ENCODE measurements at regions not wholly inside any gene's neighbourhood (a gene's known extent, or its start where the extent isn't known, plus 50 kb on each side); places are given as distances from the start of the nearest gene placed in this dataset.

GRCh38 chrX:129019412-129019811, 503.9 kb downstream of the SMARCA1 start:
- no peak for DNase-seq
- Histone ChIP-seq H3K36me3 (no peaks in the 10 kb centered on the region), H3K27ac (no peak overlapping the region), H3K4me3 (ENCODE audit: low read depth, low read length) (no peak overlapping the region), H3K9me3 (ENCODE audit: severe bottlenecking) (no peaks in the 10 kb centered on the region), H3K27me3 (ENCODE audit: insufficient read depth, low read depth, severe bottlenecking) (no peaks in the 10 kb centered on the region)
- TF ChIP-seq, protein P1, sequence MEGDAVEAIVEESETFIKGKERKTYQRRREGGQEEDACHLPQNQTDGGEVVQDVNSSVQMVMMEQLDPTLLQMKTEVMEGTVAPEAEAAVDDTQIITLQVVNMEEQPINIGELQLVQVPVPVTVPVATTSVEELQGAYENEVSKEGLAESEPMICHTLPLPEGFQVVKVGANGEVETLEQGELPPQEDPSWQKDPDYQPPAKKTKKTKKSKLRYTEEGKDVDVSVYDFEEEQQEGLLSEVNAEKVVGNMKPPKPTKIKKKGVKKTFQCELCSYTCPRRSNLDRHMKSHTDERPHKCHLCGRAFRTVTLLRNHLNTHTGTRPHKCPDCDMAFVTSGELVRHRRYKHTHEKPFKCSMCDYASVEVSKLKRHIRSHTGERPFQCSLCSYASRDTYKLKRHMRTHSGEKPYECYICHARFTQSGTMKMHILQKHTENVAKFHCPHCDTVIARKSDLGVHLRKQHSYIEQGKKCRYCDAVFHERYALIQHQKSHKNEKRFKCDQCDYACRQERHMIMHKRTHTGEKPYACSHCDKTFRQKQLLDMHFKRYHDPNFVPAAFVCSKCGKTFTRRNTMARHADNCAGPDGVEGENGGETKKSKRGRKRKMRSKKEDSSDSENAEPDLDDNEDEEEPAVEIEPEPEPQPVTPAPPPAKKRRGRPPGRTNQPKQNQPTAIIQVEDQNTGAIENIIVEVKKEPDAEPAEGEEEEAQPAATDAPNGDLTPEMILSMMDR (IDR thresholded peaks at IDR 0.05; ENCODE audit: low read depth, low read length) = no peak

DNA sequence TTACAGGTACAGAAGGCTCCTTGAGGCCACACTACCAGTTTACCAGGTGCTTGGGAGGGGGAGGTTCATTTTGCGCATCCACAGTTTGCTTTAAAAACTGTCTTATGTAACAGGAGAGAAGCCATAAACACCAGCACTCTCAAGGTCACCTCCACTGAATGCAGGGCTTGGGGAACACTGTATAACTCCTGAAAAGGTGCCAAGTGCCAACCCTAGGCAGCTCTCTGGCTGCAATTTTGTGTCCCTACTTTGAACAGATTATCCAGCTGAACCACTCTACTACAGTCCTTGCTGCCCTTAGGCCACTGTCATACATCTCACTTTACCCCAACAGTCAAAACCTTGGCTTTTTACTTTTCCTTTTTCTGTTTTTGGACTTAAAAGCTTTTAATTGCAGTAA, 507.9 kb downstream of the SMARCA1 start:
- Histone ChIP-seq H3K4me3 (ENCODE audit: low read depth, low read length) (no peak overlapping the region), H3K27ac (no peak overlapping the region), H3K36me3 (no peaks in the 10 kb centered on the region), H3K27me3 (ENCODE audit: insufficient read depth, low read depth, severe bottlenecking) (no peaks in the 10 kb centered on the region), H3K9me3 (ENCODE audit: severe bottlenecking) (no peaks in the 10 kb centered on the region)
- no peak for DNase-seq
- TF ChIP-seq, protein P1 (IDR thresholded peaks at IDR 0.05; ENCODE audit: low read depth, low read length) = no peak

DNA sequence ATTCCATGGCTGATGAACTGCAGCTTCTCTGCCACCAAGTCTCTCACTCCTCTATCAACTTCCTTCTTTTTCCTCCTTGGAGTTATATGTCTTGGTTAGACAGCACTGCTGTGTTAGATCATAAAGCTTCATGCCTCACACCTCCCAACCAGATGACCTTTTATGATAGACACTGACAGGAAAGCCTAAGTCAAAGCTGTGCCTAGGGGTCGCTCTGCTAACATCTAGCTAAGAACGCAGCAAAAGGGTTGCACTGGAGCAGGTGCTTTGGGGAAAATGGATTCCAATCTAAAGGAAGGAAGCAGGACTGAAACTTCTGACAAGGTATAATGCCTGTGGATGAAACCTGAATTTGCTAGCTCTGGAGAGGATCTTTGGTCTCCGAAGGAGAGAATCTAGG, 509.7 kb downstream of the SMARCA1 start:
- peak; percentile 8 for DNase-seq

DNA sequence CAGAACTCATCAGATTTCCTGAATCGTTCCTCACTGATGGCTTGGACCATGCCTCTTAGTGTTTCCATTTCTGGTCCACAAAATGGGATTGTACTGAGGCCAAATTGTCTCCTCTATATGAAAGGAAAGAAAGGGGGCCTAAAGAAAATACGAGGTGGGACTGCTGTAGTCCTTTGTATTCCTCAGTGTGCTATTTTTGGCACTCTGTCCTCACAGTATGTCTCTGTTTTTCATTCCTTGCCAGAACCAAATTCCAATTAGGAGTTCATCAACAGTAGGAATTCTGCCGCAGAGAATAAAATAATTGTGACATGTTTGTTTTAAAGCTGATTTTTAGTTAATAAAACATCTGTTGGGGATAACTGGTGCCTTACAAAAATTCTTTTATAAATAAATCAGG, 515.7 kb downstream of the SMARCA1 start:
- Histone ChIP-seq H3K36me3 (no peaks in the 10 kb centered on the region), H3K9me3 (ENCODE audit: severe bottlenecking) (no peaks in the 10 kb centered on the region), H3K4me3 (ENCODE audit: low read depth, low read length) (no peak overlapping the region), H3K27me3 (ENCODE audit: insufficient read depth, low read depth, severe bottlenecking) (no peaks in the 10 kb centered on the region), H3K27ac (no peak overlapping the region)
- TF ChIP-seq, protein P1 (IDR thresholded peaks at IDR 0.05; ENCODE audit: low read depth, low read length) = no peak
- no peak for DNase-seq

More for the DNA sequence above, 509.7 kb downstream of the SMARCA1 start:
- Histone ChIP-seq H3K36me3 (no peaks in the 10 kb centered on the region), H3K27me3 (ENCODE audit: insufficient read depth, low read depth, severe bottlenecking) (no peaks in the 10 kb centered on the region), H3K9me3 (ENCODE audit: severe bottlenecking) (no peaks in the 10 kb centered on the region), H3K4me3 (ENCODE audit: low read depth, low read length) (no peak overlapping the region), H3K27ac (no peak overlapping the region)
- TF ChIP-seq, protein P1 (IDR thresholded peaks at IDR 0.05; ENCODE audit: low read depth, low read length) = no peak

GRCh38 chrX:129006491-129006890, 516.8 kb downstream of the SMARCA1 start:
- TF ChIP-seq, protein P1 (IDR thresholded peaks at IDR 0.05; ENCODE audit: low read depth, low read length) = no peak
- no peak for DNase-seq
- H3K27me3 ChIP-seq (ENCODE audit: insufficient read depth, low read depth, severe bottlenecking) = no peaks in the 10 kb centered on the region

DNA sequence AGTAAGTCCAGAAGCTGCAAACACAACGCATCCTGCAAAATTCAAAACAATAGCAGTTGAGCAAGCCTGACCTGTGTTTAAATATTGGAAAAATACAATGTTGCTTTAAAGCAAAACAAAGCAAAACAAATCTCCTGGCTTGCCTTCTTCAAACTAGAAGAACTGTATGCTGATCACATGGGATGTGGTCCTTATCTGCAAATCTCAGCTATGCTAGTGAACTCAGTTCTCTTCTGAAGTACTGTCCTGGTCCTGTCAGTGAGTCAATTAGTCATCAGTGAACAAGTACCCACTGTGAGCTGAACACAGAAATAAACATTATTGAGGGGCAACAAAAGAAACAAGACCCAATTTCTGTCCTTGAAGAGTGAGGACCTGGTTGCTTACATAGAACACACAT, 522.5 kb downstream of the SMARCA1 start:
- no peak overlapping the region for H3K27ac ChIP-seq
- no peak for DNase-seq
- TF ChIP-seq, protein P1 (IDR thresholded peaks at IDR 0.05; ENCODE audit: low read depth, low read length) = no peak

More at GRCh38 chrX:129006491-129006890, 516.8 kb downstream of the SMARCA1 start:
- Histone ChIP-seq H3K9me3 (ENCODE audit: severe bottlenecking) (no peaks in the 10 kb centered on the region), H3K36me3 (no peaks in the 10 kb centered on the region), H3K27ac (no peak overlapping the region), H3K4me3 (ENCODE audit: low read depth, low read length) (no peak overlapping the region)

More for the DNA sequence above, 522.5 kb downstream of the SMARCA1 start:
- H3K36me3 ChIP-seq = no peaks in the 10 kb centered on the region
- H3K9me3 ChIP-seq (ENCODE audit: severe bottlenecking) = no peaks in the 10 kb centered on the region
- H3K27me3 ChIP-seq (ENCODE audit: insufficient read depth, low read depth, severe bottlenecking) = no peaks in the 10 kb centered on the region
- H3K4me3 ChIP-seq (ENCODE audit: low read depth, low read length) = no peak overlapping the region
